ENCODE measurements at regions not wholly inside any gene's neighbourhood (a gene's known extent, or its start where the extent isn't known, plus 50 kb on each side); places are given as distances from the start of the nearest gene placed in this dataset.

GRCh38 chr2:2909086-2910035 is 468.3 kb downstream of the EIPR1 start:
- no peak overlapping the region for H3K27ac ChIP-seq (ENCODE audit: low read depth, low read length)
- no peaks in the 10 kb centered on the region for H3K27me3 ChIP-seq (ENCODE audit: insufficient read depth, low read length)
- H4K20me1 ChIP-seq (ENCODE audit: insufficient read depth, low read length): no peaks in the 10 kb centered on the region
- H3K36me3 ChIP-seq (ENCODE audit: insufficient read depth, low read length): no peaks in the 10 kb centered on the region
- no peak overlapping the region for H3K4me3 ChIP-seq (ENCODE audit: insufficient read depth, low read length)
- H3K4me1 ChIP-seq (ENCODE audit: insufficient read depth, low read length): no peaks in the 10 kb centered on the region
- no peak overlapping the region for H2AFZ ChIP-seq (ENCODE audit: low read length)
- no peak for DNase-seq (ENCODE audit: insufficient read length, low spot score, missing footprints)
- no peak for TF ChIP-seq CTCF (IDR thresholded peaks at IDR 0.05; ENCODE audit: extremely low read depth, low read depth, low read length)
- no peak overlapping the region for H3K4me2 ChIP-seq (ENCODE audit: insufficient read depth, low read length)
- H3K79me2 ChIP-seq (ENCODE audit: insufficient read depth, low read length): no peaks in the 10 kb centered on the region
- no peaks in the 10 kb centered on the region for H3K9me3 ChIP-seq (ENCODE audit: low read depth, low read length)

GRCh38 chr2:2906091-2906490 is 471.5 kb downstream of the EIPR1 start:
- H3K4me1 ChIP-seq (ENCODE audit: insufficient read depth, low read length): no peaks in the 10 kb centered on the region
- no peak for DNase-seq (ENCODE audit: insufficient read length, low spot score, missing footprints)
- H3K4me2 ChIP-seq (ENCODE audit: insufficient read depth, low read length): no peak overlapping the region
- no peaks in the 10 kb centered on the region for H3K27me3 ChIP-seq (ENCODE audit: insufficient read depth, low read length)
- H2AFZ ChIP-seq (ENCODE audit: low read length): no peak overlapping the region
- no peaks in the 10 kb centered on the region for H3K79me2 ChIP-seq (ENCODE audit: insufficient read depth, low read length)
- H3K9me3 ChIP-seq (ENCODE audit: low read depth, low read length): peaks cover 4% of the 10 kb centered on the region
- no peaks in the 10 kb centered on the region for H4K20me1 ChIP-seq (ENCODE audit: insufficient read depth, low read length)
- TF ChIP-seq CTCF (IDR thresholded peaks at IDR 0.05; ENCODE audit: extremely low read depth, low read depth, low read length): no peak
- no peak overlapping the region for H3K4me3 ChIP-seq (ENCODE audit: insufficient read depth, low read length)
- H3K27ac ChIP-seq (ENCODE audit: low read depth, low read length): no peak overlapping the region
- H3K36me3 ChIP-seq (ENCODE audit: insufficient read depth, low read length): no peaks in the 10 kb centered on the region

- H3K9me3 ChIP-seq (ENCODE audit: low read depth, low read length): peaks cover 4% of the 10 kb centered on the region
- no peaks in the 10 kb centered on the region for H3K4me1 ChIP-seq (ENCODE audit: insufficient read depth, low read length)
- H3K36me3 ChIP-seq (ENCODE audit: insufficient read depth, low read length): no peaks in the 10 kb centered on the region
- no peak for TF ChIP-seq CTCF (IDR thresholded peaks at IDR 0.05; ENCODE audit: extremely low read depth, low read depth, low read length)
- DNase-seq (ENCODE audit: insufficient read length, low spot score, missing footprints): no peak
- H3K4me3 ChIP-seq (ENCODE audit: insufficient read depth, low read length): no peak overlapping the region
- H3K27me3 ChIP-seq (ENCODE audit: insufficient read depth, low read length): no peaks in the 10 kb centered on the region
- H4K20me1 ChIP-seq (ENCODE audit: insufficient read depth, low read length): no peaks in the 10 kb centered on the region
- no peak overlapping the region for H2AFZ ChIP-seq (ENCODE audit: low read length)
- H3K79me2 ChIP-seq (ENCODE audit: insufficient read depth, low read length): no peaks in the 10 kb centered on the region
- no peak overlapping the region for H3K27ac ChIP-seq (ENCODE audit: low read depth, low read length)
- H3K4me2 ChIP-seq (ENCODE audit: insufficient read depth, low read length): no peak overlapping the region
Measured at GRCh38 chr2:2904721-2905350, 472.8 kb downstream of the EIPR1 start.

Measured in osteoblast (primary cell).